H9 (cell line): ENCODE measurements at regions not wholly inside any gene's neighbourhood (a gene's known extent, or its start where the extent isn't known, plus 50 kb on each side); places are given as distances from the start of the nearest gene placed in this dataset.

Experiments used
- DNase-seq: peaks from one replicate; pipeline ENCODE4 v3.0.0-alpha.2; 2017
- H2AFZ ChIP-seq: one replicate; pipeline ENCODE4 v1.6.1; 2013; ENCODE audit warnings: mild to moderate bottlenecking, low read length, control low read depth, moderate library complexity
- H2AK5ac ChIP-seq: 2 replicates; pipeline ENCODE4 v1.6.1; 2013; ENCODE audit warnings: low read length, control low read depth, mixed read lengths; ENCODE audit not compliant: insufficient read length
- H2BK120ac ChIP-seq: one replicate; pipeline ENCODE4 v1.6.1; 2013; ENCODE audit warnings: low read depth, mild to moderate bottlenecking, low read length, control low read depth, inconsistent platforms; ENCODE audit not compliant: poor library complexity, severe bottlenecking
- H2BK12ac ChIP-seq: 2 replicates; pipeline ENCODE4 v1.6.1; 2013; ENCODE audit warnings: low read length, control low read depth, mixed read lengths, low read depth; ENCODE audit not compliant: insufficient read length
- H2BK15ac ChIP-seq: 2 replicates; pipeline ENCODE4 v1.6.1; 2013; ENCODE audit warnings: low read depth, low read length, control low read depth
- H2BK20ac ChIP-seq: one replicate; pipeline ENCODE4 v1.6.1; 2013; ENCODE audit warnings: low read depth, mild to moderate bottlenecking, low read length, control low read depth, inconsistent platforms; ENCODE audit not compliant: poor library complexity, severe bottlenecking
- H2BK5ac ChIP-seq: 2 replicates; pipeline ENCODE4 v1.6.1; 2013; ENCODE audit warnings: low read length, control low read depth, mixed read lengths; ENCODE audit not compliant: insufficient read length
- H3K14ac ChIP-seq: 2 replicates; pipeline ENCODE4 v1.6.1; 2013; ENCODE audit warnings: low read length, control low read depth; ENCODE audit not compliant: insufficient read depth
- H3K18ac ChIP-seq: 2 replicates; pipeline ENCODE4 v1.6.1; 2013; ENCODE audit warnings: low read depth, mild to moderate bottlenecking, mixed read lengths, low read length, control low read depth; ENCODE audit not compliant: insufficient read length
- H3K23ac ChIP-seq: 2 replicates; pipeline ENCODE4 v1.6.1; 2013; ENCODE audit warnings: low read length, control low read depth, mixed read lengths, low read depth; ENCODE audit not compliant: insufficient read length
- H3K23me2 ChIP-seq: 2 replicates; pipeline ENCODE4 v1.6.1; 2013; ENCODE audit warnings: low read depth, mild to moderate bottlenecking, mixed read lengths, low read length, control low read depth; ENCODE audit not compliant: insufficient read length, poor library complexity, severe bottlenecking
- H3K27ac ChIP-seq: 2 replicates; pipeline ENCODE4 v1.5.1; 2013; ENCODE audit warnings: low read length, control low read depth, mixed read lengths, low read depth; ENCODE audit not compliant: insufficient read length
- H3K27me3 ChIP-seq: 2 replicates; pipeline ENCODE4 v1.6.1; 2013; ENCODE audit warnings: low read length, control low read depth, inconsistent platforms; ENCODE audit not compliant: insufficient read depth
- H3K4ac ChIP-seq: 2 replicates; pipeline ENCODE4 v1.6.1; 2013; ENCODE audit warnings: low read depth, mild to moderate bottlenecking, control low read depth, inconsistent platforms, low read length, moderate library complexity
- H3K4me1 ChIP-seq: 2 replicates; pipeline ENCODE4 v1.6.1; 2013; ENCODE audit warnings: low read length, control low read depth, inconsistent platforms; ENCODE audit not compliant: insufficient read depth
- H3K4me2 ChIP-seq: 2 replicates; pipeline ENCODE4 v1.6.1; 2013; ENCODE audit warnings: low read length, control low read depth, mixed read lengths; ENCODE audit not compliant: insufficient read length, insufficient read depth
- H3K56ac ChIP-seq: 2 replicates; pipeline ENCODE4 v1.6.1; 2013; ENCODE audit warnings: low read depth, mild to moderate bottlenecking, mixed read lengths, low read length, control low read depth; ENCODE audit not compliant: insufficient read length
- H3K79me1 ChIP-seq: 2 replicates; pipeline ENCODE4 v1.6.1; 2013; ENCODE audit warnings: low read depth, mild to moderate bottlenecking, moderate library complexity, low read length, control low read depth, inconsistent platforms; ENCODE audit not compliant: insufficient read depth, poor library complexity, severe bottlenecking
- H3K79me2 ChIP-seq: 2 replicates; pipeline ENCODE4 v1.6.1; 2013; ENCODE audit warnings: low read length, control low read depth, inconsistent platforms; ENCODE audit not compliant: insufficient read depth
- H3K9ac ChIP-seq: 2 replicates; pipeline ENCODE4 v1.6.1; 2013; ENCODE audit warnings: low read length, control low read depth, mixed read lengths; ENCODE audit not compliant: insufficient read length; ENCODE audit errors: extremely low read depth
- H3K9me3 ChIP-seq: one replicate; pipeline ENCODE4 v1.6.1; 2013; ENCODE audit warnings: low read depth, low read length, inconsistent platforms; ENCODE audit not compliant: control insufficient read depth
- H3T11ph ChIP-seq: one replicate; pipeline ENCODE4 v1.6.1; 2013; ENCODE audit warnings: mild to moderate bottlenecking, low read length, control low read depth, inconsistent platforms
- H4K20me1 ChIP-seq: one replicate; pipeline ENCODE4 v1.6.1; 2013; ENCODE audit not compliant: control insufficient read depth, insufficient read length, insufficient read depth
- H4K5ac ChIP-seq: 2 replicates; pipeline ENCODE4 v1.6.1; 2013; ENCODE audit warnings: low read depth, mild to moderate bottlenecking, mixed read lengths, low read length, control low read depth; ENCODE audit not compliant: insufficient read length
- H4K8ac ChIP-seq: replicated peaks from 2 replicates; pipeline ENCODE4 v1.6.1; 2013; ENCODE audit warnings: low read length, control low read depth, mixed read lengths, low read depth; ENCODE audit not compliant: insufficient read length
- H4K91ac ChIP-seq: 2 replicates; pipeline ENCODE4 v1.6.1; 2013; ENCODE audit warnings: low read depth, mild to moderate bottlenecking, moderate library complexity, mixed read lengths, low read length, control low read depth; ENCODE audit not compliant: insufficient read length
- H3K27ac Mint-ChIP-seq, 3 experiments: 2 replicates in 2 of 3; 3 replicates in 1 of 3; pipeline ENCODE4 v1.8.0; 2020 to 2021; ENCODE audit warnings: mixed read lengths in 3 of 3, mild to moderate bottlenecking in 1 of 3, moderate library complexity in 1 of 3
- H3K27me3 Mint-ChIP-seq: 2 replicates; pipeline ENCODE4 v1.8.0; 2021; ENCODE audit warnings: low read depth, mild to moderate bottlenecking, moderate library complexity, mixed read lengths
- H3K36me3 Mint-ChIP-seq, 3 experiments: 2 replicates in 2 of 3; 3 replicates in 1 of 3; pipeline ENCODE4 v1.8.0; 2020 to 2021; ENCODE audit warnings: low read depth in 3 of 3, mixed read lengths in 3 of 3; ENCODE audit not compliant: insufficient read depth in 1 of 3
- H3K4me1 Mint-ChIP-seq, 2 experiments: 2 replicates each; pipeline ENCODE4 v1.8.0; 2020; ENCODE audit warnings: mixed read lengths in 2 of 2
- H3K4me3 Mint-ChIP-seq, 2 experiments: 2 replicates in 1 of 2; 3 replicates in 1 of 2; pipeline ENCODE4 v1.8.0; 2020 to 2021; ENCODE audit warnings: mild to moderate bottlenecking in 2 of 2, mixed read lengths in 2 of 2, moderate library complexity in 1 of 2
- H3K9me3 Mint-ChIP-seq, 2 experiments: 2 replicates in 1 of 2; 3 replicates in 1 of 2; pipeline ENCODE4 v1.8.0; 2020; ENCODE audit warnings: mild to moderate bottlenecking in 2 of 2, mixed read lengths in 2 of 2, moderate library complexity in 1 of 2
- WGBS: extraction: QIAGEN DNeasy Blood & Tissue Kit; methylation state at CpG from one replicate; pipeline ENCODE4 v1.1.7; 2013; ENCODE audit warnings: missing lambda C conversion rate, low lambda C conversion rate, mixed read lengths; ENCODE audit not compliant: insufficient read length; ENCODE audit errors: extremely low coverage; 5-methylcytosine and 5-hydroxymethylcytosine counted together
- TF ChIP-seq, protein P1 (sequence below): fragments of 200-600 bp; sonication (generic); conservative IDR thresholded peaks from 3 replicates; pipeline ENCODE4 v1.8.0; 2021; ENCODE audit warnings: antibody characterized with exemption, mild to moderate bottlenecking

- no peak overlapping the region for H2BK15ac ChIP-seq
- TF ChIP-seq, protein P1, sequence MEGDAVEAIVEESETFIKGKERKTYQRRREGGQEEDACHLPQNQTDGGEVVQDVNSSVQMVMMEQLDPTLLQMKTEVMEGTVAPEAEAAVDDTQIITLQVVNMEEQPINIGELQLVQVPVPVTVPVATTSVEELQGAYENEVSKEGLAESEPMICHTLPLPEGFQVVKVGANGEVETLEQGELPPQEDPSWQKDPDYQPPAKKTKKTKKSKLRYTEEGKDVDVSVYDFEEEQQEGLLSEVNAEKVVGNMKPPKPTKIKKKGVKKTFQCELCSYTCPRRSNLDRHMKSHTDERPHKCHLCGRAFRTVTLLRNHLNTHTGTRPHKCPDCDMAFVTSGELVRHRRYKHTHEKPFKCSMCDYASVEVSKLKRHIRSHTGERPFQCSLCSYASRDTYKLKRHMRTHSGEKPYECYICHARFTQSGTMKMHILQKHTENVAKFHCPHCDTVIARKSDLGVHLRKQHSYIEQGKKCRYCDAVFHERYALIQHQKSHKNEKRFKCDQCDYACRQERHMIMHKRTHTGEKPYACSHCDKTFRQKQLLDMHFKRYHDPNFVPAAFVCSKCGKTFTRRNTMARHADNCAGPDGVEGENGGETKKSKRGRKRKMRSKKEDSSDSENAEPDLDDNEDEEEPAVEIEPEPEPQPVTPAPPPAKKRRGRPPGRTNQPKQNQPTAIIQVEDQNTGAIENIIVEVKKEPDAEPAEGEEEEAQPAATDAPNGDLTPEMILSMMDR, result no peak
- no peaks in the 10 kb centered on the region for H3K27me3 ChIP-seq
- no peak overlapping the region for H2AK5ac ChIP-seq
- H2BK120ac ChIP-seq, result no peak overlapping the region
- H3K9ac ChIP-seq, result no peak overlapping the region
- H3K4ac ChIP-seq, result no peak overlapping the region
- Mint-ChIP-seq H3K4me1 (peaks cover 0 to 3% of the 10 kb centered on the region in 2 experiments; a peak in 1 of 4 replicates), H3K27me3 (no peaks in the 10 kb centered on the region), H3K27ac (no peak overlapping the region), H3K9me3 (no peaks in the 10 kb centered on the region), H3K36me3 (no peaks in the 10 kb centered on the region), H3K4me3 (no peak overlapping the region)
- no peaks in the 10 kb centered on the region for H3K79me2 ChIP-seq
- H4K5ac ChIP-seq, result no peak overlapping the region
- H3K79me1 ChIP-seq, result no peaks in the 10 kb centered on the region
- no peak overlapping the region for H3T11ph ChIP-seq
- no peak overlapping the region for H3K23ac ChIP-seq
- no CpG with 5 or more reads among the region's 3 CpGs for WGBS
- H3K27ac ChIP-seq, result no peak overlapping the region
- no peaks in the 10 kb centered on the region for H3K4me1 ChIP-seq
- H2BK12ac ChIP-seq, result no peak overlapping the region
- no peak overlapping the region for H3K14ac ChIP-seq
- H3K56ac ChIP-seq, result no peak overlapping the region
- no peak overlapping the region for H2BK20ac ChIP-seq
- H3K18ac ChIP-seq, result no peak overlapping the region
- H3K9me3 ChIP-seq, result no peaks in the 10 kb centered on the region
- no peaks in the 10 kb centered on the region for H4K20me1 ChIP-seq
- no peak for DNase-seq
- H3K4me2 ChIP-seq, result no peak overlapping the region
- H4K91ac ChIP-seq, result no peak overlapping the region
- H4K8ac ChIP-seq, result no peak overlapping the region
- H2AFZ ChIP-seq, result no peak overlapping the region
- no peak overlapping the region for H2BK5ac ChIP-seq
- no peaks in the 10 kb centered on the region for H3K23me2 ChIP-seq
Observed at GRCh38 chr7:12873571-12873970, 186.1 kb downstream of the ARL4A start.
